GM12878 (cell line): ENCODE measurements at regions not wholly inside any gene's neighbourhood (a gene's known extent, or its start where the extent isn't known, plus 50 kb on each side); places are given as distances from the start of the nearest gene placed in this dataset.

Experiments
- ATAC-seq: fragments of 200-7000 bp; cut with Tn5 transposase; 3 replicates; pipeline ENCODE4 v1.9.1; 2020; ENCODE audit warnings: mild to moderate bottlenecking, moderate library complexity
- BruUV-seq: library from RNA; stranded (reverse); fragments of 400-500 nt; replicated peaks from 2 replicates; lab custom pipeline; 2021; lab: Mats Ljungman, UMichigan
- CTCF ChIA-PET: fragments of 300-600 bp; sonication (Branson Sonifier 250); formaldehyde crosslinking; extraction: SDS; loops from one replicate; lab custom pipeline; 2021; ENCODE audit warnings: inconsistent platforms; lab: Yijun Ruan, JAX
- POLR2A ChIA-PET: fragments of 350-600 bp; formaldehyde crosslinking; extraction: SDS; loops from one replicate; lab custom pipeline; 2021; ENCODE audit warnings: inconsistent platforms; lab: Charles Lee
- RAD21 ChIA-PET: fragments of 300-600 bp; sonication (Branson Sonifier 250); formaldehyde crosslinking; loops from one replicate; lab custom pipeline; 2023; ENCODE audit warnings: antibody characterized with exemption; ENCODE audit not compliant: unreplicated experiment; lab: Charles Lee
- SMC1A ChIA-PET: fragments of 300-600 bp; sonication (Branson Sonifier 250); formaldehyde crosslinking; loops from one replicate; lab custom pipeline; 2023; ENCODE audit not compliant: unreplicated experiment, uncharacterized antibody; lab: Charles Lee
- DNase-seq: peaks from one replicate; pipeline ENCODE4 v3.0.0-alpha.2; 2011; ENCODE audit warnings: low read depth, low spot score
- FAIRE-seq: peaks from 3 replicates; lab custom pipeline; 2011; peaks lifted over from hg19 to GRCh38; lab: Jason Lieb, UNC
- H2AFZ ChIP-seq: 2 replicates; pipeline ENCODE4 v1.6.0; 2011; ENCODE audit warnings: low read depth, low read length, control low read depth; ENCODE audit not compliant: control insufficient read depth
- H3K27ac ChIP-seq: 2 replicates; pipeline ENCODE4 v1.5.1; 2011; ENCODE audit warnings: control low read depth; ENCODE audit not compliant: control insufficient read depth, insufficient read depth
- H3K27me3 ChIP-seq, 2 experiments: replicated peaks in 1 of 2; 2 replicates each; pipeline versions ENCODE4 v1.6.0 to v1.6.1; 2011; ENCODE audit warnings: low read length in 1 of 2; ENCODE audit not compliant: control insufficient read depth in 2 of 2, insufficient read depth in 2 of 2
- H3K36me3 ChIP-seq, 2 experiments: 2 replicates each; pipeline ENCODE4 v1.5.1; 2011; ENCODE audit warnings: low read length in 1 of 2; ENCODE audit not compliant: control insufficient read depth in 2 of 2, insufficient read depth in 2 of 2
- H3K4me1 ChIP-seq: 2 replicates; pipeline ENCODE4 v1.6.1; 2011; ENCODE audit warnings: mild to moderate bottlenecking, low read length, moderate library complexity, mixed read lengths; ENCODE audit not compliant: control insufficient read depth, insufficient read depth
- H3K4me2 ChIP-seq: 2 replicates; pipeline ENCODE4 v1.6.0; 2011; ENCODE audit warnings: control low read depth; ENCODE audit not compliant: control insufficient read depth, insufficient read depth
- H3K4me3 ChIP-seq: fragments of 200-600 bp; sonication (generic); 2 replicates; pipeline ENCODE4 v1.5.1; 2016
- H3K79me2 ChIP-seq: 2 replicates; pipeline ENCODE4 v1.6.0; 2011; ENCODE audit warnings: low read length; ENCODE audit not compliant: control insufficient read depth, insufficient read depth
- H3K9ac ChIP-seq: 2 replicates; pipeline ENCODE4 v1.8.0; 2011; ENCODE audit warnings: low read length, control low read depth, mixed read lengths; ENCODE audit not compliant: control insufficient read depth, insufficient read depth
- H3K9me3 ChIP-seq: replicated peaks from 3 replicates; pipeline ENCODE4 v1.5.1; 2011; ENCODE audit warnings: mild to moderate bottlenecking, low read length; ENCODE audit not compliant: control insufficient read depth, insufficient read depth
- H4K20me1 ChIP-seq: 2 replicates; pipeline ENCODE4 v1.6.0; 2011; ENCODE audit not compliant: control insufficient read depth, insufficient read depth
- ASH2L ChIP-seq: fragments of 300-600, 200-600 bp; sonication (generic); IDR thresholded peaks from 2 replicates; pipeline ENCODE4 v1.6.1; 2017; ENCODE audit warnings: low read depth, mild to moderate bottlenecking, borderline replicate concordance
- CEBPZ ChIP-seq: fragments of 150-350 bp; IDR thresholded peaks from 2 replicates; pipeline ENCODE4 v1.6.1; 2016; ENCODE audit warnings: low read depth, low read length
- DPF2 ChIP-seq: fragments of 450-650 bp; IDR thresholded peaks from 2 replicates; pipeline ENCODE4 v1.6.1; 2017; ENCODE audit warnings: mild to moderate bottlenecking
- EGR1 ChIP-seq, 2 experiments: IDR thresholded peaks; 1 replicate in 1 of 2; 2 replicates in 1 of 2; pipeline ENCODE4 v1.6.1; 2011 to 2012; ENCODE audit warnings: low read depth in 2 of 2, low read length in 2 of 2, borderline replicate concordance in 1 of 2, mild to moderate bottlenecking in 1 of 2, moderate library complexity in 1 of 2
- FOXK2 ChIP-seq: fragments of 450-650 bp; IDR thresholded peaks from 2 replicates; pipeline ENCODE4 v1.6.1; 2017; ENCODE audit warnings: mild to moderate bottlenecking, moderate library complexity
- IKZF1 ChIP-seq: fragments of 450-650 bp; conservative IDR thresholded peaks from 2 replicates; pipeline ENCODE4 v1.6.1; 2017; ENCODE audit warnings: antibody characterized with exemption, mild to moderate bottlenecking
- MEF2B ChIP-seq: fragments of 450-650 bp; IDR thresholded peaks from 2 replicates; pipeline ENCODE4 v1.6.1; 2018; ENCODE audit warnings: mild to moderate bottlenecking, moderate library complexity; ENCODE audit not compliant: partially characterized antibody, poor library complexity, severe bottlenecking
- MTA2 ChIP-seq: fragments of 450-650 bp; IDR thresholded peaks from 2 replicates; pipeline ENCODE4 v1.6.1; 2016; ENCODE audit warnings: low read depth, mild to moderate bottlenecking, moderate library complexity
- NRF1 ChIP-seq: conservative IDR thresholded peaks from 2 replicates; pipeline ENCODE4 v1.6.1; 2011; ENCODE audit warnings: mild to moderate bottlenecking, low read depth, low read length, improper control_type of control experiment
- SIN3A ChIP-seq: IDR thresholded peaks from 2 replicates; pipeline ENCODE4 v1.6.1; 2012; ENCODE audit warnings: low read depth, low read length, improper control_type of control experiment
- WRNIP1 ChIP-seq: IDR thresholded peaks from 2 replicates; pipeline ENCODE4 v1.6.1; 2011; ENCODE audit warnings: low read depth, low read length, improper control_type of control experiment, borderline replicate concordance
- ZBTB33 ChIP-seq: fragments of 450-650 bp; IDR thresholded peaks from 2 replicates; pipeline ENCODE4 v1.6.1; 2017; ENCODE audit warnings: mild to moderate bottlenecking
- ZBTB4 ChIP-seq: fragments of 450-650 bp; formaldehyde crosslinking; IDR thresholded peaks from 2 replicates; pipeline ENCODE4 v1.4.0; 2022; ENCODE audit warnings: mild to moderate bottlenecking, moderate library complexity
- ZNF217 ChIP-seq: fragments of 450-650 bp; IDR thresholded peaks from 2 replicates; pipeline ENCODE4 v1.6.1; 2017; ENCODE audit warnings: antibody characterized with exemption, mild to moderate bottlenecking
- WGBS: methylation state at CpG from one replicate; pipeline ENCODE4 v1.1.6; 2016; ENCODE audit warnings: low lambda C conversion rate; ENCODE audit not compliant: insufficient replicate concordance, insufficient coverage; ENCODE audit errors: missing lambda C conversion rate; 5-methylcytosine and 5-hydroxymethylcytosine counted together
- in situ Hi-C: fragments of 300-500 bp; cut with MboI; formaldehyde crosslinking; loops from 9 replicates; pipeline ENCODE4 v1.14.3; 2018; ENCODE audit warnings: mixed read lengths
- intact Hi-C: fragments of 100-400 bp; cut with micrococcal nuclease; formaldehyde crosslinking; loops from one replicate; pipeline ENCODE4 v1.14.2; 2022; ENCODE audit not compliant: unreplicated experiment

- TF ChIP-seq NRF1 (no peak), SIN3A (no peak), DPF2 (no peak)
Observed at GRCh38 chr16:48810436-48810802, 200.4 kb upstream of the N4BP1 start (continued).

- Histone ChIP-seq H3K9me3 (no peaks in the 10 kb centered on the region), H2AFZ (no peak overlapping the region), H4K20me1 (no peaks in the 10 kb centered on the region), H3K27me3 (no peaks in the 10 kb centered on the region), H3K4me3 (no peak overlapping the region), H3K79me2 (no peaks in the 10 kb centered on the region), H3K9ac (no peak overlapping the region), H3K36me3 (no peaks in the 10 kb centered on the region), H3K4me1 (no peaks in the 10 kb centered on the region), H3K27ac (no peak overlapping the region), H3K4me2 (no peak overlapping the region)
- FAIRE-seq, result no peak
- ChIA-PET RAD21 (no interaction called here), SMC1A (interaction anchor here (1.1 kb wide), 1 partner anchor 15 kb away, joined by 3 read pairs; no protein-coding TSS in a partner anchor), POLR2A (no interaction called here), CTCF (no interaction called here)
- intact Hi-C loops (no loop called here), in situ Hi-C loops (no loop called here)
- DNase-seq, result no peak
- BruUV-seq, result no TSS peak
- ATAC-seq, result no peak
- WGBS, result 0% methylated on average over 2 of the region's 2 CpGs
- TF ChIP-seq MEF2B, result no peak
- TF ChIP-seq ZBTB4 (CRISPR knock-in tag), result no peak
- TF ChIP-seq ASH2L, result no peak
- no peak for TF ChIP-seq ZBTB33
- no peak for TF ChIP-seq IKZF1
- no peak for TF ChIP-seq ZNF217
- TF ChIP-seq CEBPZ, result no peak
- no peak for TF ChIP-seq FOXK2
- TF ChIP-seq MTA2, result no peak
- TF ChIP-seq WRNIP1, result no peak
- TF ChIP-seq EGR1 (IDR thresholded peaks at IDR 0.05; ENCODE audit: borderline replicate concordance in 1 of 2, low read depth in 2 of 2, low read length in 2 of 2), result no peak
Observed at GRCh38 chr16:48790151-48790550, 180.2 kb upstream of the N4BP1 start.
